ENCODE measurements at regions not wholly inside any gene's neighbourhood (a gene's known extent, or its start where the extent isn't known, plus 50 kb on each side); places are given as distances from the start of the nearest gene placed in this dataset.

DNA sequence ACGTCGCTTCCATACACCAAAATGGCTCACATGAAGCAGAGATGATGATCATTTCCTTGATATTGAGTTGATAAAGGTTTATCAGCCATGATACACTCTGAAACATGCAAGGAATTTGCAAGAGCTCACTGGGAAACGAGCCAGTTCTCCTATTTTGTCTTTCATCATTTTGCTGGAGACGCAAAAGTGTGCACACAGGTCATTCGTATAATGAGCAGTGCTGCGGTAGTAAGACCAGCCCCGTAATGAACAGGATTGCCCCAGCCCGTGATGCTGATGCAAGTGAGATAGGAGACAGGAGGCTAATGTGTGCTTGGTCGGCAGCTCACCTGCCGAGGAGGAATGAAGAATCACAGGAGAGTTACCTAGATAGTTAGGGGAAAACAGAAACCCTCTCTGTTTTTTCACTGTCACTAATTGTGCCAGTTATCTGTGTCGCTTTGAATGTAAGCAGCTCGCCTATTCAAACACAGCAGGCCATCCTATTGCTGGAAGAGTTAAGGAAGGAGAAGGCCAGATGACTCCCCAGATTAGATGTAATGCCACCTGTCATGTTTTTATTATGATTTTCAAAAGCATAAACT, 391.8 kb downstream of the SAMD5 start:
- TF ChIP-seq, protein P1, sequence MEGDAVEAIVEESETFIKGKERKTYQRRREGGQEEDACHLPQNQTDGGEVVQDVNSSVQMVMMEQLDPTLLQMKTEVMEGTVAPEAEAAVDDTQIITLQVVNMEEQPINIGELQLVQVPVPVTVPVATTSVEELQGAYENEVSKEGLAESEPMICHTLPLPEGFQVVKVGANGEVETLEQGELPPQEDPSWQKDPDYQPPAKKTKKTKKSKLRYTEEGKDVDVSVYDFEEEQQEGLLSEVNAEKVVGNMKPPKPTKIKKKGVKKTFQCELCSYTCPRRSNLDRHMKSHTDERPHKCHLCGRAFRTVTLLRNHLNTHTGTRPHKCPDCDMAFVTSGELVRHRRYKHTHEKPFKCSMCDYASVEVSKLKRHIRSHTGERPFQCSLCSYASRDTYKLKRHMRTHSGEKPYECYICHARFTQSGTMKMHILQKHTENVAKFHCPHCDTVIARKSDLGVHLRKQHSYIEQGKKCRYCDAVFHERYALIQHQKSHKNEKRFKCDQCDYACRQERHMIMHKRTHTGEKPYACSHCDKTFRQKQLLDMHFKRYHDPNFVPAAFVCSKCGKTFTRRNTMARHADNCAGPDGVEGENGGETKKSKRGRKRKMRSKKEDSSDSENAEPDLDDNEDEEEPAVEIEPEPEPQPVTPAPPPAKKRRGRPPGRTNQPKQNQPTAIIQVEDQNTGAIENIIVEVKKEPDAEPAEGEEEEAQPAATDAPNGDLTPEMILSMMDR (IDR thresholded peaks at IDR 0.05) = no peak
- TF ChIP-seq POLR2A (IDR thresholded peaks at IDR 0.05) = no peak

All from esophagus squamous epithelium (tissue), 4 donors.